ENCODE measurements at regions not wholly inside any gene's neighbourhood (a gene's known extent, or its start where the extent isn't known, plus 50 kb on each side); places are given as distances from the start of the nearest gene placed in this dataset.
"Not testable (repeated sequence)": the region's sequence is repeated elsewhere in the genome, so short reads cannot be mapped to it uniquely, and the experiment has no call there.

GRCh38 chr3:22700876-22701275, 502.3 kb upstream of the UBE2E2 start:
- H3K27me3 ChIP-seq (ENCODE audit: insufficient read depth, low read length, poor library complexity) = no peaks in the 10 kb centered on the region
- no peaks in the 10 kb centered on the region for H4K20me1 ChIP-seq (ENCODE audit: insufficient read depth, low read length)
- no peak overlapping the region for H2AFZ ChIP-seq (ENCODE audit: low read depth, low read length)
- no peaks in the 10 kb centered on the region for H3K79me2 ChIP-seq (ENCODE audit: insufficient read depth, low read length)
- TF ChIP-seq EZH2 (IDR thresholded peaks at IDR 0.05; ENCODE audit: borderline replicate concordance, low read depth, low read length, severe bottlenecking) = no peak
- TF ChIP-seq CTCF (IDR thresholded peaks at IDR 0.05; ENCODE audit: borderline replicate concordance, extremely low read depth, low read length, poor library complexity, severe bottlenecking) = no peak
- DNase-seq (no peak), ATAC-seq (ENCODE audit: insufficient read depth, low read depth) (no peak)
- H3K4me1 ChIP-seq (ENCODE audit: insufficient read depth, low read length) = no peaks in the 10 kb centered on the region
- H3K9me3 ChIP-seq (ENCODE audit: insufficient read depth, low read length, severe bottlenecking) = no peaks in the 10 kb centered on the region
- H3K27ac ChIP-seq (ENCODE audit: low read length) = no peak overlapping the region
- no peak overlapping the region for H3K9ac ChIP-seq (ENCODE audit: low read depth, low read length)
- no peak overlapping the region for H3K4me3 ChIP-seq (ENCODE audit: low read depth in 1 of 2, low read length in 2 of 2)
- H3K4me2 ChIP-seq (ENCODE audit: insufficient read depth, low read length) = no peak overlapping the region
- no peaks in the 10 kb centered on the region for H3K36me3 ChIP-seq (ENCODE audit: insufficient read depth, low read length)

- Histone ChIP-seq H3K9me3 (ENCODE audit: insufficient read depth, low read length, severe bottlenecking) (peaks cover 9% of the 10 kb centered on the region), H3K79me2 (ENCODE audit: insufficient read depth, low read length) (no peaks in the 10 kb centered on the region), H3K4me3 (ENCODE audit: low read depth in 1 of 2, low read length in 2 of 2) (no peak overlapping the region), H3K27ac (ENCODE audit: low read length) (no peak overlapping the region), H3K4me1 (ENCODE audit: insufficient read depth, low read length) (no peaks in the 10 kb centered on the region), H3K9ac (ENCODE audit: low read depth, low read length) (no peak overlapping the region), H3K36me3 (ENCODE audit: insufficient read depth, low read length) (no peaks in the 10 kb centered on the region), H4K20me1 (ENCODE audit: insufficient read depth, low read length) (no peaks in the 10 kb centered on the region), H3K4me2 (ENCODE audit: insufficient read depth, low read length) (no peak overlapping the region), H2AFZ (ENCODE audit: low read depth, low read length) (no peak overlapping the region), H3K27me3 (ENCODE audit: insufficient read depth, low read length, poor library complexity) (no peaks in the 10 kb centered on the region)
- TF ChIP-seq CTCF (IDR thresholded peaks at IDR 0.05; ENCODE audit: borderline replicate concordance, extremely low read depth, low read length, poor library complexity, severe bottlenecking) (no peak), EZH2 (IDR thresholded peaks at IDR 0.05; ENCODE audit: borderline replicate concordance, low read depth, low read length, severe bottlenecking) (no peak)
- no peak for ATAC-seq (ENCODE audit: insufficient read depth, low read depth)
- DNase-seq = no peak
Measured at GRCh38 chr3:22704166-22704565, 499.0 kb upstream of the UBE2E2 start.

GRCh38 chr3:22704571-22705354, 498.4 kb upstream of the UBE2E2 start:
- Histone ChIP-seq H3K79me2 (ENCODE audit: insufficient read depth, low read length) (no peaks in the 10 kb centered on the region), H3K9me3 (ENCODE audit: insufficient read depth, low read length, severe bottlenecking) (peaks cover 9% of the 10 kb centered on the region), H3K27ac (ENCODE audit: low read length) (no peak overlapping the region), H3K9ac (ENCODE audit: low read depth, low read length) (no peak overlapping the region), H3K27me3 (ENCODE audit: insufficient read depth, low read length, poor library complexity) (no peaks in the 10 kb centered on the region), H3K4me2 (ENCODE audit: insufficient read depth, low read length) (no peak overlapping the region), H3K4me3 (ENCODE audit: low read depth in 1 of 2, low read length in 2 of 2) (no peak overlapping the region), H3K36me3 (ENCODE audit: insufficient read depth, low read length) (no peaks in the 10 kb centered on the region), H3K4me1 (ENCODE audit: insufficient read depth, low read length) (no peaks in the 10 kb centered on the region), H2AFZ (ENCODE audit: low read depth, low read length) (no peak overlapping the region), H4K20me1 (ENCODE audit: insufficient read depth, low read length) (no peaks in the 10 kb centered on the region)
- DNase-seq = no peak
- no peak for TF ChIP-seq EZH2 (IDR thresholded peaks at IDR 0.05; ENCODE audit: borderline replicate concordance, low read depth, low read length, severe bottlenecking)
- no peak for TF ChIP-seq CTCF (IDR thresholded peaks at IDR 0.05; ENCODE audit: borderline replicate concordance, extremely low read depth, low read length, poor library complexity, severe bottlenecking)
- ATAC-seq (ENCODE audit: insufficient read depth, low read depth) = no peak

GRCh38 chr3:22706922-22707321, 496.2 kb upstream of the UBE2E2 start:
- ATAC-seq (ENCODE audit: insufficient read depth, low read depth); H3K9ac ChIP-seq (ENCODE audit: low read depth, low read length); H2AFZ ChIP-seq (ENCODE audit: low read depth, low read length); H3K4me2 ChIP-seq (ENCODE audit: insufficient read depth, low read length); H3K36me3 ChIP-seq (ENCODE audit: insufficient read depth, low read length); H4K20me1 ChIP-seq (ENCODE audit: insufficient read depth, low read length); H3K27ac ChIP-seq (ENCODE audit: low read length); H3K4me1 ChIP-seq (ENCODE audit: insufficient read depth, low read length); H3K4me3 ChIP-seq (ENCODE audit: low read depth in 1 of 2, low read length in 2 of 2); DNase-seq; H3K9me3 ChIP-seq (ENCODE audit: insufficient read depth, low read length, severe bottlenecking); H3K27me3 ChIP-seq (ENCODE audit: insufficient read depth, low read length, poor library complexity); H3K79me2 ChIP-seq (ENCODE audit: insufficient read depth, low read length): not testable (repeated sequence)

Data from DND-41 (cell line).